NCI-H1436 treated with DMSO at 0.1 percent for 48 hours (cell line): ENCODE measurements at regions not wholly inside any gene's neighbourhood (a gene's known extent, or its start where the extent isn't known, plus 50 kb on each side); places are given as distances from the start of the nearest gene placed in this dataset.
"Not testable (repeated sequence)": the region's sequence is repeated elsewhere in the genome, so short reads cannot be mapped to it uniquely, and the experiment has no call there.

Experiments
- DNase-seq: peaks from one replicate; lab custom pipeline; 2025; lab: John Stamatoyannopoulos, UW

DNA sequence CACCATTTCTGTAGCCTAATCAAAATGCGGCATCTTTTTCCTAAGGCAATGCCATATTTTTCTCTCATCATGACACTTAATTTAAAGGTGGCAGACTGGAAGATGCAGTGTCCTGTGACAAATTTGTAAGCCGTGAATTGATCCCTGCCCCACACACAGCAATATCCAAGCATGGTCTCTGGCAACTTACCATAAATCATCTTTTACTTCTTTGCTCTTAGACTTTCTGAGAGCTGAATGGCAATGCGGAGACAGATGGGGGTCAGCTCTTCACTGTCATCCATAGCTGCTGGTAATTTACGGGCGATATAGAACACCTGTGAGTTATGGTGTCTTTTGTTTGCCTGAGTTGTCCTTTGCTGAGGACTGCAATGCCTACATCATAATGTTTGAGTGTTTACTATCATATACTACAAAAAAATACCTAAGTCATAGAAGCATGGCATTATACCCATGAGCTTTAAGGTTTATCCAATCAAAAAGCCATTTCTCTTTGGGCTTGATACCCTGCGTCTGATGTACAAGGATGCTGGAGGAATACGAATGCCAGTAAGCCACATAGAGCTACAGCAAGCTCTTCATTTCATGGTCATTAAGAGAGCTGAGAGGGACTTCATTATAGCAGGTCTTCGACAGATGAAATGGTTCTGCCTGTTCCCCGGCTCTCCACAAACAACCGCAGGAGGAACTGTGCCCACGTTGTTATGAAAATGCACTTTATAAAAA is 148.1 kb downstream of the TRIML1 start:
- no peak for DNase-seq

- DNase-seq = no peak
These were observed 150.4 kb downstream of the TRIML1 start for GRCh38 chr4:188289531-188290125.

DNA sequence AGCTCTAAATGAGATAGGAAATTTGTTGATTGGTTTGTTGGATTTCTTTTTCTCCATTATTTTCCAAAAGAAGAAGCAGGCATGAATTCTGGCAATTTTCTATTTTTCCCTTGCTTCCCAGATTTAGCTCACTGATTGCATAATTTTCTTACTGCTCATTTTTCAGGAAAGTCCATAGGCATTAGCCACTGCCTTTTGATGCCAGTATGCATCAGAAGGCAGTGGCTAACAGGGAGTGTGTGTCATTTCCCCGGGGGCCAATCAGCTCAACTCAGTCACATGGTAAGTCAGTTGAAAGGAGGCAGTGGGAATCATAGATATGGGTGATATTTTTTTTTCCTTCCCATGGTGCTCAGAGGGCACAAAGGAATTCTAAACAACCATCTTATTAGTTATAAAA is 156.7 kb downstream of the TRIML1 start:
- DNase-seq = no peak

GRCh38 chr4:188296331-188296730 is 157.1 kb downstream of the TRIML1 start:
- no peak for DNase-seq

GRCh38 chr4:188297873-188298272 is 158.6 kb downstream of the TRIML1 start:
- no peak for DNase-seq

- DNase-seq = no peak
These were observed 159.9 kb downstream of the TRIML1 start for GRCh38 chr4:188299161-188299560.

- no peak for DNase-seq
These were observed 161.1 kb downstream of the TRIML1 start for GRCh38 chr4:188300385-188300784.

DNA sequence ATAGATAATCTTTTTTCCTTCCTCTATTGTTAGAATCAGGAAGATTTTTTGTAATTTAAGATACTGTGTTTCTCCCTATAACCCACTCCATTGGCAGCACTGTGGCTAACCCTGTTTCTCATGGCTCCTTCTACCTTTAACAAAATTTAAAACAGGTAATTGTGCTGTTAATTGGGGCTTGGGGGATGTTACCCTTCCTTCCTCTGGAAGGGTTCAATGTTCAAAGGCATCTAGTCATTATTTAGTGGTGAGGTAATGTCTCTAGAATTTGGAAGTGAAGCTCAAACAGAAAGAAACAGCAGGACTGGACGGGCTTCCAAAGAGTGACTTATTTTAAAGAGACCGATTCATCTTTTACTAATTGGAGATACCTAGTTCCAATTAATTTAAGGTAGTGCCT is 166.4 kb downstream of the TRIML1 start:
- no peak for DNase-seq

- DNase-seq = no peak
These were observed 168.3 kb downstream of the TRIML1 start for GRCh38 chr4:188307591-188307990.

GRCh38 chr4:188308142-188308541 is 168.9 kb downstream of the TRIML1 start:
- DNase-seq = no peak

GRCh38 chr4:188316391-188316790 is 177.2 kb downstream of the TRIML1 start:
- no peak for DNase-seq

GRCh38 chr4:188328966-188329365 is 189.7 kb downstream of the TRIML1 start:
- DNase-seq = no peak

DNA sequence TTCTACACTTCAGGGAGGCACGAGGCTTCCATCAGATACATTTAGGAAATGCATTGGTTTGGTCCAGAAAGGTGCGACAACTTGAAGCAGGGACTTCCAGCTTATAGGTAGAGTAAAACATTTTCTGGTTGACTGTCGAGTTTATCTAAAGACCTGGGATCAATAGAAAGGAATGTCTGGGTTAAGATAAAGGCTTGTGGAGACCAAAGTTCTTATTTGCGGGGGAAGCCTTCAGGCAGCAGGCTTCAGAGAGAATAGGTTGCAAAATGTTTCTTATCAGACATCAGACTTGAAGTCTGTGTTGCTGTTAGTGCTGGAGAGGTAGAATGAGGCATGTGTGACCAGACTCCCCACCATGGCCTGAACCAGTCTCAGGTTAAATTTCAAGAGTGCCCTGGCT is 190.3 kb downstream of the TRIML1 start:
- DNase-seq = no peak

- no peak for DNase-seq
These were observed 193.0 kb downstream of the TRIML1 start for GRCh38 chr4:188332265-188332664.

DNA sequence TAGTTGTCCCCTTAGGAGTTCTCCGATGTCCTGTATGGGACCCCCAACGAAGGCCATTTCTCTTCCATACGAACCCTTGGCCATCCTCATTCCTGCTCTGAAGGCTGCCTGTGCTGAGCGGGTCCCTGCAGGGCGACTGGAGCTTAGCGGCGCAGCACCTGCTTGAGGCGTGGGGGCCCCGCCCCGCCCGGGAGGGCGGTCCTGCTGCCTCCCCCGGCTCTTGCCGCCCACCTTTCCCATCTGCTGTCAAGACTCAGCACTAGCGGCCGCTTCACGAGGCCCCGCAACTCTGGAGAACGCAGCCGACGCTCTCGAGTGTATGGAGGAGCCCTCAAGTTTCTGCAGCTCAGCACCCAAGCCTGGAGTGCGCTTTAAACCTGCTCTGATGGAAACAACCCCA is 197.7 kb downstream of the TRIML1 start:
- DNase-seq = no peak

DNA sequence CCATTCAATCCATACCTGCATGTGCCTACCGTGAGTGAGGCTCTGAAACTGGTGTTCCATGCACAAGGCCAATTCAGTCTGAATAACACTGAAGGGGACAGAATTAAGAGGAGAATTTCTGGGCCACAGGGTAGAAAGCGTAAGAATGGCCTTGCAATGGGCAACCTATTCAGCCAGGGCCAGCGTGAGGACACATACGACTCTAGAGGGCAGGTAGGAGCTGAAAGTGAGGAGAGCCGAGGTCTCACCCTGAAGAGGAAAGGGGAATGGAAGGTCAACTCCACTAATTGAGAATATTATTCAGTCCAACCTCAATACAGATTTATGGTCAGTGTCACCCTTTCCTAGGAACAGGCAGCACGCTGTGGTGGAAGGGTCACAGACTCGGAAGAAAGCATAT is 202.2 kb downstream of the TRIML1 start:
- DNase-seq = no peak

GRCh38 chr4:188346171-188346809 is 207.0 kb downstream of the TRIML1 start:
- DNase-seq = no peak

DNA sequence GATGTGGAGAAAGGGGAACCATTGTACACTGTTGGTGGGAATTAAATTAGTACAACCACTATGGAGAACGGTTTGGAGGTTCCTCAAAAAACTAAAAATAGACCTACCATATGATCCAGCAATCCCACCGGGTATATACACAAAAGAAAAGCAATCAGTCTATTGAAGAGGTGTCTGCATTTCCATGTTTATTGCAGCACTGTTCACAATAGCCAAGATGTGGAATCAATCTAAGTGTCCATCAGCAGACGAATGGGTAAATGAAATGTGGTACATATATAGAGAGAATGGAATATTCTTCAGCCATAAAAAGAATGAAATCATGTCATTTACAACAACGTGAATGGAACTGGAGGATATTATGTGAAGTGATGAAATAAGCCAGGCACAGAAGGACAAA is 208.1 kb downstream of the TRIML1 start:
- DNase-seq = no peak

DNA sequence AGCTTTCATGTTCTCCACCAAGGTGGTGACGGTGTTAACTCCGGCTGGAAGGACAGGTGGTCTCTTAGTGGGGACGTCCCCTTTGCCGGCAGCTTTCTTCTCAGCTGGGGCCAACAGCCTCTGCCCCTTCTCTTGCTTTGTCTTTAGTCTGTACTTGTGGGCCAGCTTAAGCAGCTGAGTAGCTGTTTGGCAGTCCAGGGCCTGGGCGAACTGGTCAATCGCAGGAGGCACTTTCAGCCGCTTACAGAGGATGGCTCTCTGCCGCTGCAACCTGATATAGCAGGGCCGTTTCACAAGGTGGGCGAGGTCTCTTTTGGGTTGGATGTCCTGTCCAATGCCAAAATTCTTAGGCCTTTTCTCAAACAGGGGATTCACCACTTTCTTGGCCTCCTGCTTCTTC is 210.3 kb downstream of the TRIML1 start:
- DNase-seq = not testable (repeated sequence)

DNA sequence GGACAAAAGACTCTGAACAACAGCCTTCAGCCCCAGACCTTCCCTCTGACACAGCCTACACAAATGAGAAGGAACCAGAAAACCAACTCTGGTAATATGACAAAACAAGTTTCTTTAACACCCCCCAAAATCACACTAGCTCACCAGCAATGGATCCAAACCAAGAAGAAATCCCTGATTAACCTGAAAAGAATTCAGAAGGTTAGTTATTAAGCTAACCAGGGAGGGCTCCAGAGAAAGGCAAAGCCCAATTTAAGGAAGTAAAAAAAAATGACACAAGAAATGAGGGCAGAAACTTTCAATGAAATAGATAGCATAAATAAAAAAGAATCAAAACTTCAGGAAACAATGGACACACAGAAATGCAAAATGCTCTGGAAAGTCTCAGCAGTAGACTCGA is 224.0 kb downstream of the TRIML1 start:
- no peak for DNase-seq

- no peak for DNase-seq
These were observed 231.5 kb downstream of the TRIML1 start for GRCh38 chr4:188370777-188371176.

DNA sequence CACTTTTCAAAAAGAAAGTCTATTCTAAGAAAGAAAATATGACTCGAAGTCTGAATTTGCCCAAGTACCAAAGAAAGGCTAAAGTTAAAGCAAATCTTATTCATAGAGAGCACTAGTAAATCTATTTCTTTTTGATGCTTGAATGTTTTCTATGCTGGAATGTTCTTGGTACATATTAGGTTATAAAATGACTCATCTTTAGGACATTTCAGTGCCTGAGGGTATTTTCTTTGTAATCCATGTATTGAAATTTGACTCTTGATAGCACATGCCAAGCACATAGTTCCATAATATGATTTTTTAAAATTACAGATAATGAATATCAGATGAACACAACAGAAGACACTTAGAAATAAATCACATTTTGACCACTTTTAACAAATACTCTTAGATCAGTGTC is 232.8 kb downstream of the TRIML1 start:
- DNase-seq = no peak

- DNase-seq = no peak
These were observed 233.6 kb downstream of the TRIML1 start for GRCh38 chr4:188372829-188373228.

GRCh38 chr4:188374871-188375270 is 235.6 kb downstream of the TRIML1 start:
- no peak for DNase-seq
